Endothelial cell of umbilical vein (primary cell): ENCODE measurements at regions not wholly inside any gene's neighbourhood (a gene's known extent, or its start where the extent isn't known, plus 50 kb on each side); places are given as distances from the start of the nearest gene placed in this dataset.

Experiments used
- BruUV-seq: library from RNA; stranded (reverse); fragments of 400-500 nt; replicated peaks from 2 replicates; lab custom pipeline; 2021; lab: Mats Ljungman, UMichigan
- CTCF ChIA-PET: fragments of 300-600, 350-600 bp; sonication (Branson Sonifier 250); formaldehyde crosslinking; loops from one replicate; lab custom pipeline; 2021; ENCODE audit warnings: antibody characterized with exemption, inconsistent platforms; lab: Charles Lee
- POLR2A ChIA-PET: fragments of 300-600, 350-600 bp; sonication (Branson Sonifier 250); formaldehyde crosslinking; loops from one replicate; lab custom pipeline; 2021; ENCODE audit warnings: antibody characterized with exemption, inconsistent platforms; lab: Charles Lee
- DNase-seq: peaks from one replicate; pipeline ENCODE4 v3.0.0-alpha.2; 2011; ENCODE audit warnings: low read depth, low spot score
- FAIRE-seq: peaks from 2 replicates; lab custom pipeline; 2011; peaks lifted over from hg19 to GRCh38; lab: Jason Lieb, UNC
- H2AFZ ChIP-seq: 2 replicates; pipeline ENCODE4 v1.6.0; 2012; ENCODE audit warnings: low read depth, low read length, control low read depth, inconsistent platforms
- H3K27ac ChIP-seq: 2 replicates; pipeline ENCODE4 v1.5.1; 2011; ENCODE audit warnings: low read depth, mild to moderate bottlenecking, control low read depth, low read length, moderate library complexity; ENCODE audit not compliant: insufficient read depth
- H3K27me3 ChIP-seq, 2 experiments: 2 replicates each; pipeline versions ENCODE4 v1.6.0 to v1.6.1; 2011; ENCODE audit warnings: low read length in 2 of 2, mixed read lengths in 1 of 2; ENCODE audit not compliant: control insufficient read depth in 2 of 2, insufficient read depth in 2 of 2
- H3K36me3 ChIP-seq, 2 experiments: 2 replicates in 1 of 2; 3 replicates in 1 of 2; pipeline ENCODE4 v1.5.1; 2011; ENCODE audit warnings: low read length in 2 of 2, mild to moderate bottlenecking in 1 of 2, moderate library complexity in 1 of 2; ENCODE audit not compliant: control insufficient read depth in 2 of 2, insufficient read depth in 2 of 2; ENCODE audit errors: extremely low read depth in 1 of 2
- H3K4me1 ChIP-seq: 3 replicates; pipeline ENCODE4 v1.5.1; 2011; ENCODE audit warnings: mild to moderate bottlenecking, low read length; ENCODE audit not compliant: control insufficient read depth, insufficient read depth; ENCODE audit errors: extremely low read depth
- H3K4me2 ChIP-seq: 2 replicates; pipeline ENCODE4 v1.6.1; 2011; ENCODE audit warnings: low read length, control low read depth, mixed read lengths; ENCODE audit not compliant: insufficient read depth
- H3K4me3 ChIP-seq, 3 experiments: fragments of 200-600 bp in 1 of 3; sonication (generic), shearing (Covaris generic) in 1 of 3; replicated peaks in 1 of 3; 2 replicates each; pipeline ENCODE4 v1.5.1; 2011 to 2016; ENCODE audit warnings: control low read depth in 3 of 3, low read length in 3 of 3, mild to moderate bottlenecking in 2 of 3, inconsistent platforms in 1 of 3, low read depth in 1 of 3, moderate library complexity in 1 of 3; ENCODE audit not compliant: insufficient read depth in 1 of 3
- H3K79me2 ChIP-seq: 2 replicates; pipeline ENCODE4 v1.6.0; 2012; ENCODE audit warnings: low read length, inconsistent platforms; ENCODE audit not compliant: control insufficient read depth, insufficient read depth
- H3K9ac ChIP-seq: replicated peaks from 2 replicates; pipeline ENCODE3; 2011; ENCODE audit warnings: low read length, control low read depth; ENCODE audit not compliant: insufficient read depth; ENCODE audit errors: extremely low read depth
- H3K9me1 ChIP-seq: replicated peaks from 3 replicates; pipeline ENCODE4 v1.6.0; 2011; ENCODE audit warnings: mild to moderate bottlenecking, low read length; ENCODE audit not compliant: control insufficient read depth, insufficient read depth; ENCODE audit errors: extremely low read depth
- H3K9me3 ChIP-seq: replicated peaks from 2 replicates; pipeline ENCODE4 v1.5.1; 2012; ENCODE audit warnings: low read length, inconsistent platforms; ENCODE audit not compliant: control insufficient read depth, insufficient read depth
- H4K20me1 ChIP-seq: replicated peaks from 2 replicates; pipeline ENCODE3; 2011; ENCODE audit warnings: mild to moderate bottlenecking, low read length; ENCODE audit not compliant: control insufficient read depth, insufficient read depth; ENCODE audit errors: extremely low read depth
- CTCF ChIP-seq, 2 donors: IDR thresholded peaks; 1 replicate in 1 of 2; 2 replicates in 1 of 2; pipeline ENCODE4 v1.5.1; 2011; ENCODE audit warnings: low read length in 2 of 2, mild to moderate bottlenecking in 2 of 2, moderate library complexity in 2 of 2, control low read depth in 1 of 2, inconsistent platforms in 1 of 2, low read depth in 1 of 2; ENCODE audit not compliant: insufficient read depth in 1 of 2; ENCODE audit errors: extremely low read depth in 1 of 2
- JUN ChIP-seq: IDR thresholded peaks from 2 replicates; pipeline ENCODE4 v1.6.1; 2011; ENCODE audit warnings: borderline replicate concordance, low read depth; ENCODE audit not compliant: insufficient read length, insufficient read depth
- MAX ChIP-seq: IDR thresholded peaks from 2 replicates; pipeline ENCODE4 v1.6.1; 2011; ENCODE audit not compliant: insufficient read depth, insufficient read length
- MYC ChIP-seq: IDR thresholded peaks from one replicate; pipeline ENCODE4 v1.6.1; 2011; ENCODE audit warnings: mild to moderate bottlenecking, low read depth, low read length
- POLR2A ChIP-seq: IDR thresholded peaks from 2 replicates; pipeline ENCODE4 v1.6.1; 2012; ENCODE audit warnings: low read depth, mild to moderate bottlenecking, control low read depth, low read length
- dilution Hi-C: fragments of 300-500 bp; cut with MboI; formaldehyde crosslinking; loops from one replicate; pipeline ENCODE4 v1.15.0; 2019; ENCODE audit warnings: low sequenced_read_pairs; ENCODE audit not compliant: extremely low pct_ligation_motif_present
- intact Hi-C: fragments of 100-400 bp; cut with micrococcal nuclease; formaldehyde crosslinking; loops from one replicate; pipeline ENCODE4 v1.10.0; 2022

- no peak for TF ChIP-seq MAX
- TF ChIP-seq POLR2A = no peak
- no peak for TF ChIP-seq JUN
- no peaks in the 10 kb centered on the region for H3K79me2 ChIP-seq
- DNase-seq (no peak), FAIRE-seq (no peak)
- POLR2A ChIA-PET = no interaction called here
- H3K9ac ChIP-seq = no peak overlapping the region
- H3K27me3 ChIP-seq = no peaks in the 10 kb centered on the region
- H3K36me3 ChIP-seq = no peaks in the 10 kb centered on the region
- no peaks in the 10 kb centered on the region for H3K4me1 ChIP-seq
- intact Hi-C loops = no loop called here
- no peak overlapping the region for H2AFZ ChIP-seq
- no peaks in the 10 kb centered on the region for H3K9me1 ChIP-seq
- no TSS peak for BruUV-seq
- H3K4me3 ChIP-seq = no peak overlapping the region
- no peaks in the 10 kb centered on the region for H4K20me1 ChIP-seq
- no peaks in the 10 kb centered on the region for H3K9me3 ChIP-seq
- dilution Hi-C loops = no loop called here
- CTCF ChIA-PET = no interaction called here
- H3K4me2 ChIP-seq = no peak overlapping the region
- no peak overlapping the region for H3K27ac ChIP-seq
Observed at GRCh38 chr3:82715091-82715856, 953.8 kb upstream of the GBE1 start.

GRCh38 chr3:82707035-82707434 lies 945.6 kb upstream of the GBE1 start:
- no peak for TF ChIP-seq MYC
- no peak for TF ChIP-seq CTCF (IDR thresholded peaks at IDR 0.05; ENCODE audit: extremely low read depth in 1 of 2, insufficient read depth in 1 of 2, low read depth in 1 of 2, low read length in 2 of 2)
- no peaks in the 10 kb centered on the region for H3K27me3 ChIP-seq
- no peaks in the 10 kb centered on the region for H3K4me1 ChIP-seq
- ChIA-PET CTCF (no interaction called here), POLR2A (no interaction called here)
- intact Hi-C loops (no loop called here), dilution Hi-C loops (no loop called here)
- H3K4me3 ChIP-seq = no peak overlapping the region
- no peaks in the 10 kb centered on the region for H3K79me2 ChIP-seq
- no peak overlapping the region for H3K27ac ChIP-seq
- BruUV-seq = no TSS peak
- no peaks in the 10 kb centered on the region for H3K9me1 ChIP-seq
- H3K9ac ChIP-seq = no peak overlapping the region
- H2AFZ ChIP-seq = no peak overlapping the region
- FAIRE-seq (no peak), DNase-seq (no peak)
- H3K9me3 ChIP-seq = no peaks in the 10 kb centered on the region
- no peaks in the 10 kb centered on the region for H3K36me3 ChIP-seq
- no peak overlapping the region for H3K4me2 ChIP-seq
- H4K20me1 ChIP-seq = no peaks in the 10 kb centered on the region
